ENCODE measurements at regions not wholly inside any gene's neighbourhood (a gene's known extent, or its start where the extent isn't known, plus 50 kb on each side); places are given as distances from the start of the nearest gene placed in this dataset.

DNA sequence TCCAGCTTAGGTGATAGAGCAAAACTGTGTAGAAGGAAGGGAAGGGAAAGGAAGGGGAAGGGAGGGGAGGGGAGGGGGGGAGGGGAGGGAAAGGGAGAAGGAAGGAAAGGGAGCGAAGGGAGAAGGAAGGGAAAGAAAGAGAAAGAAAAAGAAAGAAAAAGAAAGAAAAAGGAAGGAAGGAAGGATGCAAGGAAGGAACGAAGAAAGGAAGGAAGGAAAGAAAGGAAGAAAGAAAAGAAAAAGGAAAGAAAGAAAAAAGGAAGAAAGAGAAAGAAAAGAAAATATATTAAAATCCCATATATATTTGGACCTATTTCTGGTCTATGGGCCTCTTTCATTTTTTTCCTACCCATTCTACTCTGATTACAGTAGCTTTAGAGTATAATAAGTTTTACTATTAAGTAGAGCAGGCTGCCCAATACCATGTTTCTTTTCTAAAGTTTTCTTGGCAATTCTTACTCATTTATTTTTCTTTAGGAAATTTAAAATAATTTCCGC lies 229.1 kb downstream of the AUH start:
- TF ChIP-seq POLR2A (IDR thresholded peaks at IDR 0.05): no peak
- TF ChIP-seq, protein P1, sequence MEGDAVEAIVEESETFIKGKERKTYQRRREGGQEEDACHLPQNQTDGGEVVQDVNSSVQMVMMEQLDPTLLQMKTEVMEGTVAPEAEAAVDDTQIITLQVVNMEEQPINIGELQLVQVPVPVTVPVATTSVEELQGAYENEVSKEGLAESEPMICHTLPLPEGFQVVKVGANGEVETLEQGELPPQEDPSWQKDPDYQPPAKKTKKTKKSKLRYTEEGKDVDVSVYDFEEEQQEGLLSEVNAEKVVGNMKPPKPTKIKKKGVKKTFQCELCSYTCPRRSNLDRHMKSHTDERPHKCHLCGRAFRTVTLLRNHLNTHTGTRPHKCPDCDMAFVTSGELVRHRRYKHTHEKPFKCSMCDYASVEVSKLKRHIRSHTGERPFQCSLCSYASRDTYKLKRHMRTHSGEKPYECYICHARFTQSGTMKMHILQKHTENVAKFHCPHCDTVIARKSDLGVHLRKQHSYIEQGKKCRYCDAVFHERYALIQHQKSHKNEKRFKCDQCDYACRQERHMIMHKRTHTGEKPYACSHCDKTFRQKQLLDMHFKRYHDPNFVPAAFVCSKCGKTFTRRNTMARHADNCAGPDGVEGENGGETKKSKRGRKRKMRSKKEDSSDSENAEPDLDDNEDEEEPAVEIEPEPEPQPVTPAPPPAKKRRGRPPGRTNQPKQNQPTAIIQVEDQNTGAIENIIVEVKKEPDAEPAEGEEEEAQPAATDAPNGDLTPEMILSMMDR (IDR thresholded peaks at IDR 0.05): no peak

All from esophagus squamous epithelium (tissue), 4 donors.